ENCODE measurements at regions not wholly inside any gene's neighbourhood (a gene's known extent, or its start where the extent isn't known, plus 50 kb on each side); places are given as distances from the start of the nearest gene placed in this dataset.
"Not testable (repeated sequence)": the region's sequence is repeated elsewhere in the genome, so short reads cannot be mapped to it uniquely, and the experiment has no call there.

DNA sequence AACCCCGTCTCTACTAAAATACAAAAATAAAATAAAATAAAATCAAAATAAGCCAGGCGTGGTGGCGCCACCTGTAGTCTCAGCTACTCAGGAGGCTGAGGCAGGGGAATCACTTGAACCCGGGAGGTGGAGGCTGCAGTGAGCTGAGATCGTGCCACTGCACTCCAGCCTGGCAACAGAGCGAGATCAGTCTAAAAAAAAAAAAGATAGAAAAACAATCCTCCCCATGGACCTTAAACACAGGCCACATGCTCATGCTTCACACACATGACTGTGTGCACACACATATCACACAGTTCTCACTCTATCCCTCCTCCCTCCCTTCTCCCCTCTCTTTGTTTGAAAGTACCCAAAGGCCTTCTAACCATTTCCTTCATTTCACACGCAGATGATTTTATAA, 667.6 kb downstream of the UQCRFS1 start:
- not testable (repeated sequence) for DNase-seq

DNA sequence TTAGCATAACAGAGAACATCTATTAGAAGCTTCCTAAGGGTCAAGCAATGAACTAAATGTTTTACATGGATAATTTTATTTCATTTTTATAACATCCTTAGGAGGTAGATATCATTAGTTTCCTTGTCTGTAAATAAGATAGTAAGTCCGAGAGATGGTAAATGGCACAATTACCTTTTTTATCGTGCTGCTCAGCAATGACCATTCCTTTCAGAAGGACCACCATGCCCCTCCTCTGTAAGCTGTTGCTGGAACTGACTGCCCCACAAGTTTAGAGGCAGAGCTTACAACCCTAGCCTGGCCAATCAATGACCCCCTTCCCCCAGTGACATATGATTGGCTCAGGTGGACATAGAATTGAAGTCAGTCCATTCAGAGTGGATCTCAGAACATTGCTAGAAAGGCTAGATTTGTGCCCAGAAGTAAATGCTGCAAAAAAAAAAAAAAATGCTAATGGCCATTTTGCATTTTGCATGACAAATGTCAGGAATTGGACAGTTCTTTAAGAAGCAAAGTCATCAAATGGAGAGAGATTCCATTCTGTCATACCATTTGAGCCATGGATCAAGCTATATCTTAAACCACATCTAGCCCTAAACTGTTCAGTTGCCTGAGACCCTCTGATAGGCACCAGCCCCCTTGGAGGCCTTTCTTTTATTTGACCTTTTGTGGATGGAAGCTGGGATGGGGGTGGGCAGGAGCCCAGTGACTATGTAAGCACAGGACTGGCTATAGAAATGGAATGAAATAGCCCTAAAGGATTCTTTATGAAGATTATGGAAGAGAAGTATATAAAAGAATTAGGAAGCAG, 668.3 kb downstream of the UQCRFS1 start:
- no peak for DNase-seq

DNA sequence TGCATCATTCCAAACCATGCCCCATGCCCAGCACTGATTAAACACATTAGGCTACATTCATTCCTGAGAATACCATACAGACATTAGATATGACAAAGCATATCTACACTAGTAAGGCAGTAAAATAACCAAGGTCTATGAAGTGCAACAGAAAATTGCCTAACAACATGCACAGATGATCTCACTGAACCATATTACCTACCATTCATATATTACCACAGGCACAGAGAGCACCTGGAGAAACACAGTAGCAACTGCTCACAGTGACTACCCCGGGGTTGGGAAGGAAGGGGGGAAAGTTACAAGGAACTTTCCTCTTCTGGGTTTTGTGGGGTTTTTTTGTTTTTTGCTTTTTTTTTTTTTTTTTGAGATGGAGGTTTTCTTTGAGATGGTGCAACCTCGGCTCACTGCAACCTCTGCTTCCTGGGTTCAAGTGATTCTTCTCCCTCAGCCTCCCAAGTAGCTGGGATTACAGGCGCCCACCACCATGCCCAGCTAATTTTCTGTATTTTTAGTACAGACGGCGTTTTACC, 669.6 kb downstream of the UQCRFS1 start:
- no peak for DNase-seq

DNA sequence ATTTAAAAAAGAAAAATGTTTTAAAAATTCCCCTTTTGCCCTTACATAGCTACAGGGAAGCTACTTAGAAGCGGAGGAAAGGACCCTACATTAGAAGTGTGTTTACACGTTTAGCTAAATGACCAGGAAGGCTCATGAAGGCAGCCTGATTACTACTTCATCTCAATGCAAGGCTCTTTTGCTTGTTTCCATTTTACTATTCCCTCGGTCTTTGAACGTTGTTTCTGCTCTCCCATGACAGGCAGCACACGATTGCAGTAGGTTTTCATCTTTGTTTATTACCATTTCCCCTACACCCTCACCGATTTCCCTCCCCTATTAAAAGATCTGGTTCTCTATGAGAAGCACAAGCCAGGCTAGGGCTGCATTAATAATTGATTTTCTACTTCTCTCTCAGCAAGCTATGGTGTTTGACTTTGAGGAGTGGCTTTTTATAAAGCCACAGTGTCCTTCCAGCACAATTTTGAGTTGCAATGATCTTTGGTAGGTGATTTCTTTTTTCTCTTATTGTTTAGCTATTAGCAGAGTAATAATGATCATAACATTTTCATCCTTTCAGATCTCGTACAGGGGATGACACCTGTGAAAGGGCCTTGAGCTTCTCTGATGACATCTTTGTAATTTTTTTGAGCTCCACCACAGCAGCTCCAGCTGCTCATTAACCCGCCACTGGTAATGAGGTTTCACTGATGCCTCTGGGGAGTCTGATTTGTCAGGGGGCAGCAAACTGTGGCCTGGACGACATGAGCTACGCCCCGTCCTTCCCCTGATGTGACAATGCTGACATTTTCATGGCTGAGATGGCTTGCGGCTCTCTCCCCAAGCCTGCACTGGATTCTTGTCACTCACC, 670.3 kb downstream of the UQCRFS1 start:
- no peak for DNase-seq

DNA sequence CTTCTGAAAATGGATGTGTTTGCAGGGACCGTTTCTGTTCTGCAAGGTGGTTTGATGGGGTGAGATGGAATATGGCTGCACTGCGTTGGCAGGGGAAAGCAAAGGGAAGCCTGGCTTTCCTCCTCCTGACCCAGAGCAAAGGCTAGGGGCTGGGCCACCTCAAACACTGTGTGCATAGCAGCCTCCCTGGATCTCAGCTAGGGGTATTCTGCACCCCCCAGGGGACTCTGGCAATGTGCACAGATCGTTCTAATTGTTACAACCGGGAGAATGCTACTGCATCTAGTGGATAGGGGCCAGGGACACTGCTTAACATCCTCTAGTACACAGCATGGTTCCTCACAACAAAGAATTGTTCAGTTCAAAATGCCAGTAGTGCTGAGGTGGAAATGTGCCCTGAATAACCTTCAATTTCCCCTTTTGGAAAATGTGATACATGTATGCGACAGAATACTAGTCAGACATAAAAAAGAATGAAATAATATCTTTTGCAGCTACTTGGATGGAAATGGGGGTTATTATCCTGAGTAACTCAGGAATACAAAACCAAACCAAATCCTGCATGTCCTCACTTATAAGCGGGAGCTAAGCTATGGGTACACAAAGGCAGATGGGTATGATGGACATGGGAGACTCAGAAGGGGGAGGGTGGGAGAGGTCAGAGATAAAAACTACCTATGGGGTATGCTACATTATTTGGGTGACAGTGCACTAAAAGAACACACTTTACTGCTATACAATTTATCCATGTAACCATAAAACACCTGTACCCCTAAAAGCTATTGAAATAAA, 671.2 kb downstream of the UQCRFS1 start:
- DNase-seq, result no peak

DNA sequence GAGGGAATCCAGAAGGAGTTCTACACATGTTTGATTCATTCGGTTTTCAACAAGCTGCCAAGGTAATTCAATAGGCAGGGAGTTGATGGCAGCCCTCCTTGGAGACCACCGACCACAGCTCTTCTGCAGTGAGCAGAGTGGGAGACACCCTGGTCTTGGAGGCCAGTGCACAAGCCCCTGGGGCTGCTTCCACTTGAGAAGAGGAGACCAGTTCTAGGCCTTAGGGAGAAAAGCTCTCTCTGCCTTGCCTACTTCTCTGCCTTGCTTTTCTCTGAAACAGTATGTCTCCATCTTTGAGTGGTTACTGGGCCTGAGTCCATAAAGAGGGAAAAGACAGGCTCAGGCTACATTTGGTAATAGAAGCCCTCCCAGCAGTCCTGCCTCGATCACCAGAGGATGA, 671.9 kb downstream of the UQCRFS1 start:
- DNase-seq, result no peak

DNA sequence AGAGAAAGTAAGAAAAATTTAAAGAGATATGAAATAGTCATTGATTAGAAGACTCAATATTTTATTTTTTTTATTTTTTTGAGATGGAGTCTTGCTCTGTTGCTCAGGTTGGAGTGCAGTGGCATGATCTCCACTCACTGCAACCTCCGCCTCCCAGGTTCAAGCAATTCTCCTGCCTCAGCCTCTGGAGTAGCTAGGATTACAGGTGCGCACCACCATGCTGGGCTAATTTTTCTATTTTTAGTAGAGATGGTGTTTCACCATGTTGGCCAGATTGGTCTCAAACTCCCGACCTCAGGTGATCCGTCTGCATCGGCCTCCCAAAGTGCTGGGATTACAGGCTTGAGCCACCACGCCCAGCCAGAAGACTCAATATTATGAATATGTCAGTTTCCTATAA, 672.6 kb downstream of the UQCRFS1 start:
- not testable (repeated sequence) for DNase-seq

DNA sequence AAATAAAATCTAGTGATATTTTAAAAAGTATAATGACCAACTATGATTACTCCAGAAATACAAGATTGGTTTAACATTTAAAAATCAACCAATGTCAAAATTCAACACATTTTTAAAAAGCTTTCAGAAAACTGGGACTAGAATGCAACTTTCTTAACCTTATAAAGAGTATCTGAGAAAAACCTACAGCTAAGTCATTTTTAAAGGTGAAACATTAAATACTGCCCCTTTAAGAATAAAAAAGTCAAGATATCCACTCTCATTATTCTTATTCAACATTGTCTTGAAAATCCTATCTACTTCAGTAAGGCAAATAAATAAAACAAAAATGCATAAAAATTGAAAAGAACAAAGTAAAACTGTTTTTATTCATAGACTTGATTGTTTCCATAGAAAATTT, 673.2 kb downstream of the UQCRFS1 start:
- no peak for DNase-seq

DNA sequence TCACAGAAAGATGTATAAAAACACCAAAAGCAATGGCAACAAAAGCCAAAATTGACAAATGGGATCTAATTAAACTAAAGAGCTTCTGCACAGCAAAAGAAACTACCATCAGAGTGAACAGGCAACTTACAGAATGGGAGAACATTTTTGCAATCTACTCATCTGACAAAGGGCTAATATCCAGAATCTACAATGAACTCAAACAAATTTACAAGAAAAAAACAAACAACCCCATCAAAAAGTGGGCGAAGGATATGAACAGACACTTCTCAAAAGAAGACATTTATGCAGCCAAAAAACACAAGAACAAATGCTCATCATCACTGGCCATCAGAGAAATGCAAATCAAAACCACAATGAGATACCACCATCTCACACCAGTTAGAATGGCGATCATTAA, 674.4 kb downstream of the UQCRFS1 start:
- not testable (repeated sequence) for DNase-seq

DNA sequence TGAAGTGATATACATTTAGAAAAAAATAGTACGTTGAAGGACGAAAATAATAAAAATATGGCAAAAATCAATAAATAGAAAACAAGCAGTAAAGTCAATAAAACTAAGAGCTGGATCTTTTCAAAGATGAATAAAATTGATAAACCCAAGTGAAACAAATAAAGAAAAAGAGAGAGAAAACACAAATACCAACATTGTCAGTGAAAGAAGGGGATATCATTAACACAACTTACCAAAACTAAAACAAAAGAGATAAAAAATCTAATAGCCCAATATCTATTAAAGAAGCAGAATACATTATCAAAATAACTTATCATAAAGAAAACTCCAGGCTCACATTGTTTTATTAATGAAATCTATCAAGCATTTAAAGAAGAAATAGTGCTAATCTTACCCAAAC, 675.1 kb downstream of the UQCRFS1 start:
- no peak for DNase-seq

DNA sequence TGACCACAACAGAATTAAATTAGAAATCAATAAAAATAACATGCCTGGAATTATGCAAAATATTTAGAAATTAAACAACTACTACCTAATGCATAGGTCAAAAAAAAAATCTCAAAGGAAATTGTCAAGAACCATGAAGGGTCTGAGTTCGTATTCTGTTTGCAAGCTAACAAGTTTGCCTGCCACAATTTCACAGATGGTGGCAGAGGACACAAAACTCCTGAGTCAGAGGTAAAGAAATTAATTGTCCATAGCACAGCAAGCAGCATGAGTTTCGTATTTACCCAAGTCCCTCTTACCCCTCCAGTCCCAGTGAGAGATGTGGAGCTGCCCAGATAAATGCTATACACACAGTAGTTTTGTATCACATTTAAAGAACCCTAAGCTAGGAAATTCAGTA, 675.9 kb downstream of the UQCRFS1 start:
- DNase-seq, result no peak

DNA sequence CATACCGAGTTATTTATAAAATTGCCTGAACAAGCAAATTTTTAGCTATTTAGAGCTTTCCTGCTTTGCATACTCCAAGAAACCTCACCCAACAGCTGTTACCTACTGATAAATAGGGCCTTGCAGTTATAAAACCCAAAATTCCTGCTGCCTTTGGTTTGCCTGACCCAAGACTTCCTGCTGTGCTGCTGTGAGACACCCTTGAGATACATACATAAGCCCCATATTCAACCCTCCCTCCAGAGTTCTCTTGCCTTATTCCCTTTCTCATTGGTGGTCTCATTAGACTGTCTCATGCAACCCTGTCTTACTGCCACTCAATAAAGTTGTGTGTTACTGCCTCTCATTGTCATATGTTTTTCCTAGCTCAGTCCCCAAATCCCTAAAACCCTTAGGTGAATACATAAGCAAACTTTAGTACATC, 677.6 kb downstream of the UQCRFS1 start:
- DNase-seq, result no peak

DNA sequence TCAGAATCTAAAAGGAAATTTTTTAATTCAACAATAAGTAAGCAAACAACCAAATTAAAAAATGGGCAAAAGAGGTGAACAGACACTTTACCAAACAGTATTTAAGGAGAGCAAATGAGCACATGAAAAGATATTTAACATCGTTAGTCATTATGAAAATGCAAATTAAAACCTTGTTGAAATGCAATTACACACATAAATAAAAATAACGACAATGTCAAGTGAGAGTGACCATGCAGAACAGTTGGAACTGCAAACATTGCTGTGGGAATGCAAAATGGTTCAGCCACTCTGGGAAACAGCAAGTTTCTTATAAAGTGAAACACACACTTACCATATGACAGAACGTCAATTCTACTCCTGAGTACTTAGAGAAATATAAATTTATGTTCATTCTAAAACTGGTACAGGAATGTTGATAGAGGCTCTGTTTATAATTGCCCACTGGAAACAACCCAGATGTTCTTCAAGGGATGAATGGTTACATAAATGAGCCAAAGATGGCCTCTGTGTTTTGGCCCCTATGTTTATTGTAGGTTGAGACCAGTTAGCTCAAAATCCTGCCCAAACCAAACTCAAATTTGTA, 678.1 kb downstream of the UQCRFS1 start:
- no peak for DNase-seq

DNA sequence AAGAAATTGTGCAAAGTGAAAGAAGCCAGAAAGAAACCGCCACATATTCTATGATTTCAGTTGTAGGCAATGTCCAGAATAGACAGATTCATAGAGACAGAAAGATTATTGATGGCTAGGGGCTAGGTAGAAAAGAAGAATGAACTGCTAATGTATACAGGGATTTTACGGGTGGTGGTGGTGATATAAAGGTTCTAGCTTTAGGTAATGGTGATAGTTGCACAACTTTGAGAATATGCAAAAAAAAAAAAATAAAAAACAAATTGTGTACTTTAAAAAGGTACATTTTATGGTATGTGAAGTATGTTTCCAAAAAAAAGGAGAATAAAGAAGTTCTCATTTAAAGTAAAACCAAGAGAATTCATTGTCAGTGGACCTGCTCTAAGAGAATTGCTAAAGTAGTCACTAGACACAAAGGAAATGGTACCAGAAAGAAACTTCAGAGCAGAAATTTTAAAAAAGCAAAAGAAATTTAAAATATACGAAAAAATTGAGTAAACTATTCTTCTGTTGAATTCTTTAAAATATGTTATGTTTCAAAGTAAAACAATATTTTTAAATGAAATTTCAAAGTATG, 680.1 kb downstream of the UQCRFS1 start:
- no peak for DNase-seq

DNA sequence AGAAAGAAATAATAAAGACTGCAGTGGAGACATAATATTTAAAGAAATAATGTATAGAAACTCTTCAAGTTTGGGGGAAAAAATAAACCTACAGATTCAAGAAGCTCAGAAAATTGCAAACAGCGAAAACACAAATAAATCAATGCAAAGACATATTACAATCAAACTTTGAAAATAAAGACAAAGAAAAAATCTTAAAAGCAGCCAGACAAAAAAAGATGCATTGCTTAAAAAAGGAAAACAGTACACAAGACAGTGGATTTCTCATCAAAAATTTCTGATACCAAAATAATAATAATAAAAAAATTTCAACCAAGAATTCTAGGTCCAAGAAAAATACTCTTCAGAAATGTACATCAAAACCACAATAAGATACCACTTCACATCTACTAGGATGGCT, 681.0 kb downstream of the UQCRFS1 start:
- no peak for DNase-seq

DNA sequence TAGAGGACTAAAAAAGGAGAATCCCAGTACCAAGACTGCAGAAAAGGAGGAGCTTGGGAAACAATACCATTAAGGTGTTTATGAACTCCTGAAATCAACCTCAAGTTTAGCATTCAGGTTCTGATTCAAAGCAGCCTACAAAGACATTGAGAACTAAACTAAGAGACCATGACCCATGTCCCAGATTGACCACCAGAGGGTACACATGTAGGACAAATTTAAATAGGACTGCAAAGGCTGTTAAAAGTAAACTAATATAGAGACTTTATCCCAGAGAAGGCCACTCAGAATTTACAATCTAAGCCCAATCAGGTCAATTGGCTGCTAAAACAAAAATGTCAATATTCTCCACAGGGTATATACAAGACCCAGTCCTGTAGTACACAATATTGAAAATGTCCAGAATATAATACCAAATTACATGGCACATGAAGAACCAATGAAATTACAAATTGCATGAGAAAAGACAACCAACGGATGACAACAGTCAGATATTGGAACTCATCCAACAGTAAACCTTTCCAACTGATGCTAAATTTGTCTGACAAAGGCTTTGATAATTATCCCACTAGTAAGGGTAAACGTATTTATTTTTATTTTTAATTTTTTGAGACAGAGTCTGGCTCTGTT, 682.4 kb downstream of the UQCRFS1 start:
- no peak for DNase-seq

DNA sequence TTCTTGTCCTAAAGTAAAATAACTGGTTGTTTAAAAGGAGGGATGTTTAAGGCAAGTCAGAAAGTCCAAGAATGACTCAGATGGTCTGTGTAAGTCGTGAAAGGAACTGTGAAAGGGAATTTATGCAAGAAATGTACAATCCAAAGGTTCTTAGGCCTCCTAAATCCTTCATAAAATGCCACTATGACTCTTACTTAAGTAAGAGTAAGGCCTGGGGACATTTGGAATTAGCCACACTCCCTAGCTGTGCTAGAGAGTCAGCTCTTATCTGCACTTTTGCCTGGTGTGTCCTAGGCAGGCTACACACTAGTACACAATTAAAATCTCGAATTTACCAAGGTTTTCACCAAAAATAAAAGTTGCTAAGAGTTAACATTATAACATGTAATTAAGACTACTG, 686.9 kb downstream of the UQCRFS1 start:
- DNase-seq, result no peak

DNA sequence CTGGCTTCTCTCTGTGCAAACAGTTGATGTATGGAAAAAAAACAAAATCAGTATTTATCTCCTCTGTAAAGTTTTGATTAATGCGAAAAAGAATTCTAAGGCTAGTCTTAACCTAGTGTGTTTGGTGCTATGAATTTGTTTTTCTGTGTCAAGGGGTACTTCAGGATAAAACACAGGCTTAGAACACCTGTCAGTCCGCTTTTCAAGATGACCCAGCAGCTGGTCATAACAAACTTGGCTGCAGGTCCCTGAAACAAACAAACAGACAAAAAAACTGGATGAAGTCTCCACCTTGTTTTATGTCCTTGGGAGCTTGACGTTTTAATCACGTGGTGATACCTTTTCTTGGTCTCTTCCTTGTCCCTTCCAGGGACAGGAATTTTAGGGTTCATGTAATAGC, 689.3 kb downstream of the UQCRFS1 start:
- no peak for DNase-seq

DNA sequence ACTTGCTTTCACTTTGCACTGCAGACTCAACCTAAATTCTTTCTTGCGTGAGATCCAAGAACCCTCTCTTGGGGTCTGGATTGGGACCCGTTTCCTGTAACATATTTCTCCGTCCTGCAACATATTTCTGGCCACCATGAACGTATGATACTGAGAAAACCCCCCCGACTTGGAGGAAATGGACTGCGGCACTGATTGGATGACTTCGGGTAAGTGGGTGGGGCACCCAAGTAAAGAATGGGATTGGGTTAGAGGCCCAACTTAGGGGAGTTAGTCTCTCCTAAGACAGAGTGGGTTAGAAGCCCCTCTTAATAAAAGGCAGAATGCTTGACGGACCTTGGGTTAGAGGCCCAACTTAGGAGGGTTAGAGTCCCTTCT, 690.4 kb downstream of the UQCRFS1 start:
- no peak for DNase-seq

DNA sequence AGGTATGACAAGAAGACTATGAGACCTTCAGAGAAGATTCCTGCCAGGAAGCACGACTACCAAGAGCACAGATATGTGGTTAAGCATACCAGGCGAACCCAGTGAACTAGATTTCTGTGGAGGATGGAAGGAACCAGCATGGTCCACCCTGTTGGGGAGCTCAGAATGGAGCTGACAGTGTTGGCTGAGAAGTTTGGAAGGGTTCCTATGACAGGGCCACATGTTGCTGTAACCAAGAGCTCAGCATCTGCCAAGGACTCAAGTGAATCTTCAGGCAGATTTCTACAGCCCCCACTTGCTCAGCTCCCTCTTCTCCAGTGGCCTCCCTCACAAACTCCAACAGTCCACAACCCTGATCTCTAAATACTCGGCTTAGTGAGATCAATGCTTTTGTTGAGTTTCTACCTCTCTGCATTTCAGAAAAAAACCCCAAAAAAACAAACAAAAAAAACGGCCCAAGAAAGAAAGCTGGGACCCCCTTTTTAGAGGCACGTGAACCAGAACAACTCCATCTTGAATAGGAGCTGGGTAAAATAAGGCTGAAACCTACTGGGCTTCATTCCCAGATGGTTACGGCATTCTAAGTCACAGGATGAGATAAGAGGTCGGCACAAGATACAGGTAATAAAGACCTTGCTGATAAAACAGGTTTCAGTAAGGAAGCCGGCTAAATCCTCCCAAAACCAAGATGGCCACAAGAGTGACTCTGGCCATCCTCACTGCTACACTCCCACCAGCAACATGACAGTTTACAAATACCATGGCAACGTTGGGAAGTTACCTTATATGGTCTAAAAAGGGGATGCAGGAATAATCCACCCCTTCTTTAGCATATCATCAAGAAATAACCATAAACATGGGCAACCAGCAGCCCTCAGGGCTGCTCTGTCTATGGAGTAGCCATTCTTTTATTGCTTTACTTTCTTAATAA, 691.1 kb downstream of the UQCRFS1 start:
- no peak for DNase-seq
